GM23248 (cell line): ENCODE measurements at regions not wholly inside any gene's neighbourhood (a gene's known extent, or its start where the extent isn't known, plus 50 kb on each side); places are given as distances from the start of the nearest gene placed in this dataset.

Experiments used
- EZH2 ChIP-seq: fragments of 200-600 bp; sonication (generic); IDR thresholded peaks from 2 replicates; pipeline ENCODE4 v1.6.1; 2018; ENCODE audit warnings: antibody characterized with exemption, mild to moderate bottlenecking; ENCODE audit not compliant: insufficient read depth, poor library complexity, severe bottlenecking
- EZH2phosphoT487 ChIP-seq: fragments of 200-600 bp; sonication (generic); IDR thresholded peaks from 2 replicates; pipeline ENCODE4 v1.6.1; 2018; ENCODE audit warnings: antibody characterized with exemption, moderate library complexity, mild to moderate bottlenecking, low read depth; ENCODE audit not compliant: insufficient read depth

- no peak for TF ChIP-seq EZH2phosphoT487
- no peak for TF ChIP-seq EZH2
These were observed 173.9 kb upstream of the GRM3 start for GRCh38 chr7:86469680-86470295.
